ENCODE measurements at regions not wholly inside any gene's neighbourhood (a gene's known extent, or its start where the extent isn't known, plus 50 kb on each side); places are given as distances from the start of the nearest gene placed in this dataset.

DNA sequence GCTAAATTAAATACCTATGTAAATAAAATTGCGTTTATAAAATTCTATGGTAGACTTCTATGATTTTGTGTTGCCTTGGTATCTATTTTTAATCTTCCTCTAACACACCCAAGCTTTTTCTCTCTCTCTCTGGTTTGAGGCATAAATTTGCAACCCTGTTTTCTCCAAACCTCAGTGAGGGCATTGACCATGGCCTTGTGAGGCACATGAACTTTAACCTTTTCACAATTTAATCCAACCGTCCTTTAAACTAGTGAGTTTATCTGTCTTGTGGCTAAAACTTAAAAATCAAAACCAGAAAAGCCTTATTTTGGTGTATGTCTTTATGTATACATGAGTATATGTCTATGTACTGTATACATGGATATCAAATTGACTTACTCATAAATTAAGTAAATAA lies 746.6 kb upstream of the B3GALT2 start:
- DNase-seq (ENCODE audit: low read depth), result no peak
- H3K4me3 ChIP-seq (ENCODE audit: low read length), result no peak overlapping the region
- TF ChIP-seq, protein P1, sequence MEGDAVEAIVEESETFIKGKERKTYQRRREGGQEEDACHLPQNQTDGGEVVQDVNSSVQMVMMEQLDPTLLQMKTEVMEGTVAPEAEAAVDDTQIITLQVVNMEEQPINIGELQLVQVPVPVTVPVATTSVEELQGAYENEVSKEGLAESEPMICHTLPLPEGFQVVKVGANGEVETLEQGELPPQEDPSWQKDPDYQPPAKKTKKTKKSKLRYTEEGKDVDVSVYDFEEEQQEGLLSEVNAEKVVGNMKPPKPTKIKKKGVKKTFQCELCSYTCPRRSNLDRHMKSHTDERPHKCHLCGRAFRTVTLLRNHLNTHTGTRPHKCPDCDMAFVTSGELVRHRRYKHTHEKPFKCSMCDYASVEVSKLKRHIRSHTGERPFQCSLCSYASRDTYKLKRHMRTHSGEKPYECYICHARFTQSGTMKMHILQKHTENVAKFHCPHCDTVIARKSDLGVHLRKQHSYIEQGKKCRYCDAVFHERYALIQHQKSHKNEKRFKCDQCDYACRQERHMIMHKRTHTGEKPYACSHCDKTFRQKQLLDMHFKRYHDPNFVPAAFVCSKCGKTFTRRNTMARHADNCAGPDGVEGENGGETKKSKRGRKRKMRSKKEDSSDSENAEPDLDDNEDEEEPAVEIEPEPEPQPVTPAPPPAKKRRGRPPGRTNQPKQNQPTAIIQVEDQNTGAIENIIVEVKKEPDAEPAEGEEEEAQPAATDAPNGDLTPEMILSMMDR (conservative IDR thresholded peaks at IDR 0.05; ENCODE audit: low read length), result no peak

DNA sequence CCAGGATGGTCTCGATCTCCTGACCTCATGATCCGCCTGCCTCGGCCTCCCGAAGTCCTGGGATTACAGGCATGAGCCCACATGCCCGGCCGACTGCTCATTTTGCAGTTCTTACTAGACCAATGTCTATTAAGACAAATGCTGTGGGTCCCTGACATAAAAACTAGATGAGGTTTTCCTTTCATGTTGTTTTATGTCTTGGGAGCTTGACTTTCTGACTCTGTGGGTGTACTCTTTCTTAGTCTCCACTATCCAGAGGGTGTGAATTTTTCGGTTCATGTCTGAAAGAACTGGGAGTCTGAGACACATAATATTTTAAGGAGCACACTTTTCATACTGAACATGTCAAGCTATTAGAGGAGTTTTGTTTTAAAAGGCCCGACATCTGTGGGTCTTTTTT lies 744.9 kb upstream of the B3GALT2 start:
- DNase-seq (ENCODE audit: low read depth), result no peak
- no peak overlapping the region for H3K4me3 ChIP-seq (ENCODE audit: low read length)
- TF ChIP-seq, protein P1 (conservative IDR thresholded peaks at IDR 0.05; ENCODE audit: low read length), result no peak

GRCh38 chr1:193929374-193930033 lies 743.1 kb upstream of the B3GALT2 start:
- no peak for DNase-seq (ENCODE audit: low read depth)
- TF ChIP-seq, protein P1 (conservative IDR thresholded peaks at IDR 0.05; ENCODE audit: low read length), result no peak
- no peak overlapping the region for H3K4me3 ChIP-seq (ENCODE audit: low read length)

GRCh38 chr1:193927550-193927949 lies 741.1 kb upstream of the B3GALT2 start:
- H3K4me3 ChIP-seq (ENCODE audit: low read length), result no peak overlapping the region
- no peak for DNase-seq (ENCODE audit: low read depth)
- TF ChIP-seq, protein P1 (conservative IDR thresholded peaks at IDR 0.05; ENCODE audit: low read length), result no peak

DNA sequence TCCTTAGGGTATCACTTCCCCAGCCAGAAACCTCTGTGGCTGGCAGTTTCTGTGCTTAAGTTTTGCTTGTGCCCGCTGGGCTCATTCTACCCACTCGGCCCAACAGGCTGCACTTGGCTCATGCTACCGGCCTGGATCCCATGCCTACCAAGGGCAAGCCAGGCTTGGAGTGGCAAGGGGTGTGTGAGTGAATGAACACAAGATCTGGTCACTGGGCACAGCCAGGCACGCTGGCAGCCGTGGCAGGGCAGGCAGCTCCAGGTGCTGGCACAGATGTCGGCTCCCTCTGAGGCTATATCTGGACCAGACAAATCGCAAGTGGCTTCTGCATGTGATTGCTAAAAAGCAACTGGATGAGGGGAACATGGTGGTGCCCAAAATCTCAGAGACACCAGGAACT lies 740.5 kb upstream of the B3GALT2 start:
- H3K4me3 ChIP-seq (ENCODE audit: low read length), result no peak overlapping the region
- DNase-seq (ENCODE audit: low read depth), result no peak
- TF ChIP-seq, protein P1 (conservative IDR thresholded peaks at IDR 0.05; ENCODE audit: low read length), result no peak

GRCh38 chr1:193919827-193920226 lies 733.4 kb upstream of the B3GALT2 start:
- DNase-seq (ENCODE audit: low read depth), result no peak
- no peak overlapping the region for H3K4me3 ChIP-seq (ENCODE audit: low read length)
- TF ChIP-seq, protein P1 (conservative IDR thresholded peaks at IDR 0.05; ENCODE audit: low read length), result no peak

GRCh38 chr1:193916452-193916851 lies 730.0 kb upstream of the B3GALT2 start:
- DNase-seq (ENCODE audit: low read depth), result no peak
- H3K4me3 ChIP-seq (ENCODE audit: low read length), result no peak overlapping the region
- TF ChIP-seq, protein P1 (conservative IDR thresholded peaks at IDR 0.05; ENCODE audit: low read length), result no peak
